DND-41 (cell line): ENCODE measurements at regions not wholly inside any gene's neighbourhood (a gene's known extent, or its start where the extent isn't known, plus 50 kb on each side); places are given as distances from the start of the nearest gene placed in this dataset.

Experiments
- ATAC-seq: fragments of 200-7000 bp; cut with Tn5 transposase; 3 replicates; pipeline ENCODE4 v1.9.1; 2021; ENCODE audit warnings: low read depth; ENCODE audit not compliant: insufficient read depth
- DNase-seq: peaks from one replicate; pipeline ENCODE4 v3.0.0-alpha.2; 2020
- H2AFZ ChIP-seq: 2 replicates; pipeline ENCODE4 v1.6.0; 2012; ENCODE audit warnings: low read depth, low read length
- H3K27ac ChIP-seq: 2 replicates; pipeline ENCODE4 v1.5.1; 2012; ENCODE audit warnings: low read length, inconsistent platforms
- H3K27me3 ChIP-seq: fragments of 200-600 bp; sonication (generic); 2 replicates; pipeline ENCODE4 v1.6.0; 2012; ENCODE audit warnings: low read length, mild to moderate bottlenecking, inconsistent platforms; ENCODE audit not compliant: insufficient read depth, poor library complexity
- H3K36me3 ChIP-seq: 2 replicates; pipeline ENCODE4 v1.5.1; 2012; ENCODE audit warnings: low read length, inconsistent platforms; ENCODE audit not compliant: insufficient read depth
- H3K4me1 ChIP-seq: 2 replicates; pipeline ENCODE4 v1.5.1; 2012; ENCODE audit warnings: mild to moderate bottlenecking, low read length; ENCODE audit not compliant: insufficient read depth
- H3K4me2 ChIP-seq: 2 replicates; pipeline ENCODE4 v1.6.0; 2012; ENCODE audit warnings: mild to moderate bottlenecking, moderate library complexity, low read length, inconsistent platforms; ENCODE audit not compliant: insufficient read depth
- H3K4me3 ChIP-seq, 2 experiments: fragments of 200-600 bp in 1 of 2; shearing (Covaris generic) in 1 of 2; 2 replicates each; pipeline ENCODE4 v1.5.1; 2012 to 2016; ENCODE audit warnings: inconsistent platforms in 2 of 2, low read length in 2 of 2, mild to moderate bottlenecking in 2 of 2, low read depth in 1 of 2, moderate library complexity in 1 of 2
- H3K79me2 ChIP-seq: 2 replicates; pipeline ENCODE4 v1.6.0; 2012; ENCODE audit warnings: low read length, inconsistent platforms; ENCODE audit not compliant: insufficient read depth
- H3K9ac ChIP-seq: 2 replicates; pipeline ENCODE4 v1.6.0; 2012; ENCODE audit warnings: low read depth, mild to moderate bottlenecking, inconsistent platforms, low read length, moderate library complexity
- H3K9me3 ChIP-seq: 2 replicates; pipeline ENCODE4 v1.5.1; 2012; ENCODE audit warnings: low read length, moderate library complexity, mild to moderate bottlenecking, inconsistent platforms; ENCODE audit not compliant: insufficient read depth, severe bottlenecking
- H4K20me1 ChIP-seq: 2 replicates; pipeline ENCODE4 v1.6.0; 2012; ENCODE audit warnings: low read length; ENCODE audit not compliant: insufficient read depth
- CTCF ChIP-seq: IDR thresholded peaks from 2 replicates; pipeline ENCODE4 v1.5.1; 2012; ENCODE audit warnings: borderline replicate concordance, low read length, moderate library complexity, mild to moderate bottlenecking; ENCODE audit not compliant: poor library complexity, severe bottlenecking; ENCODE audit errors: extremely low read depth
- EZH2 ChIP-seq: IDR thresholded peaks from 3 replicates; pipeline ENCODE4 v1.6.1; 2012; ENCODE audit warnings: borderline replicate concordance, low read depth, mild to moderate bottlenecking, moderate library complexity, low read length, inconsistent platforms; ENCODE audit not compliant: severe bottlenecking

DNA sequence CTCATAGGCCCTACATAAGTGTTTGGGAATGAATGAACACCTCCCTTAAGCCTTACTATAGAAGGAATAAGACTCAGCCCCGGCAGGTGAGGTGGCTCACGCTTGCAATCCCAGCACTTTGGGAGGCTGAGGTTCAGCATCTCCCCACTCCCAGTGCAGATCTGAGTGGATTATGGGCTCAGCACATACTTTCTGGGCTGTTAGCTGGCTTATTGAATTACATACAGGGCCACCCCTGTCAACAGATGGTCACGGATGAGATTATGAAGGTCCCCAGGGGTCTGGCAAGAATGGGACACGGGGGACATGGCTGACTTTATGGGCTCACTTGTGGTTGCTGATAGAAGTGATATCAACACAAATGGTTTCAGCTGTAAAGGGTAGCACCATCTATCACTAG is 322.3 kb downstream of the TSN start:
- Histone ChIP-seq H3K36me3 (no peaks in the 10 kb centered on the region), H3K9me3 (no peaks in the 10 kb centered on the region), H3K79me2 (no peaks in the 10 kb centered on the region), H3K4me1 (no peaks in the 10 kb centered on the region), H4K20me1 (no peaks in the 10 kb centered on the region), H3K4me2 (no peak overlapping the region), H2AFZ (no peak overlapping the region), H3K27ac (no peak overlapping the region), H3K4me3 (no peak overlapping the region), H3K9ac (no peak overlapping the region), H3K27me3 (no peaks in the 10 kb centered on the region)
- DNase-seq = no peak
- no peak for ATAC-seq
- TF ChIP-seq EZH2 (no peak), CTCF (no peak)

GRCh38 chr2:122078451-122078850 is 323.0 kb downstream of the TSN start:
- no peak for TF ChIP-seq CTCF
- no peak for TF ChIP-seq EZH2
- Histone ChIP-seq H2AFZ (no peak overlapping the region), H3K9me3 (no peaks in the 10 kb centered on the region), H3K4me1 (no peaks in the 10 kb centered on the region), H4K20me1 (no peaks in the 10 kb centered on the region), H3K27me3 (no peaks in the 10 kb centered on the region), H3K9ac (no peak overlapping the region), H3K27ac (no peak overlapping the region), H3K36me3 (no peaks in the 10 kb centered on the region), H3K4me3 (no peak overlapping the region), H3K4me2 (no peak overlapping the region), H3K79me2 (no peaks in the 10 kb centered on the region)
- DNase-seq = no peak
- ATAC-seq = no peak

DNA sequence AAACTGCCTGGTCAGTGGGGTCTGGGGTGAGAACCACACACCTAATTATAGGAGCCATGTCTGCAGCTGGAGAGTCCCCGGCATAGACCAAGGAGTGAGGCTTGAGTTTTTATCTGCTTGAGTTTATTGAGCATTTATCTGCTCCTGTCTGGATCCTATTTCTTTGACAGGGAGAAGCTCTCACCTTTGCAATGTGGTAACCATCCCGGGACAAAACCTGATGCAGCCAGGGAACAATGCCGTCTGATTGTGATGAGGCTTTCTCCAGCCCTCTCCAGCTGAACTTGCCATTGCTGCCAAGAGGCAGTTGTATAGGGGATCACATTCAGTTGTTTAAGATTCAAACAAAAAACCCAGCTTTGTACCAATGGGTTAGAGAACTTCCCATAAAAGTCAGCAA is 324.4 kb downstream of the TSN start:
- Histone ChIP-seq H3K79me2 (no peaks in the 10 kb centered on the region), H3K9ac (no peak overlapping the region), H3K36me3 (no peaks in the 10 kb centered on the region), H3K4me3 (no peak overlapping the region), H3K9me3 (no peaks in the 10 kb centered on the region), H2AFZ (no peak overlapping the region), H4K20me1 (no peaks in the 10 kb centered on the region), H3K27me3 (no peaks in the 10 kb centered on the region), H3K4me2 (no peak overlapping the region), H3K4me1 (no peaks in the 10 kb centered on the region), H3K27ac (no peak overlapping the region)
- DNase-seq (no peak), ATAC-seq (no peak)
- no peak for TF ChIP-seq EZH2
- TF ChIP-seq CTCF = no peak

GRCh38 chr2:122080316-122080715 is 324.9 kb downstream of the TSN start:
- no peak overlapping the region for H3K9ac ChIP-seq

More at GRCh38 chr2:122080316-122080715, 324.9 kb downstream of the TSN start:
- TF ChIP-seq CTCF (no peak), EZH2 (no peak)
- no peak for ATAC-seq
- DNase-seq = no peak
- Histone ChIP-seq H2AFZ (no peak overlapping the region), H3K4me3 (no peak overlapping the region), H3K27me3 (no peaks in the 10 kb centered on the region), H3K27ac (no peak overlapping the region), H3K4me1 (no peaks in the 10 kb centered on the region), H3K36me3 (no peaks in the 10 kb centered on the region), H4K20me1 (no peaks in the 10 kb centered on the region), H3K79me2 (no peaks in the 10 kb centered on the region), H3K9me3 (no peaks in the 10 kb centered on the region), H3K4me2 (no peak overlapping the region)
